A673 (cell line): ENCODE measurements at regions not wholly inside any gene's neighbourhood (a gene's known extent, or its start where the extent isn't known, plus 50 kb on each side); places are given as distances from the start of the nearest gene placed in this dataset.

Experiments used
- BruUV-seq: library from RNA; stranded (reverse); fragments of 400-500 nt; replicated peaks from 2 replicates; lab custom pipeline; 2021; lab: Mats Ljungman, UMichigan
- CTCF ChIA-PET: fragments of 300-600 bp; sonication (Branson Sonifier 250); formaldehyde crosslinking; loops from one replicate; lab custom pipeline; 2022; ENCODE audit warnings: antibody characterized with exemption; lab: Charles Lee
- POLR2A ChIA-PET: fragments of 300-600 bp; sonication (Branson Sonifier 250); formaldehyde crosslinking; loops from one replicate; lab custom pipeline; 2022; ENCODE audit warnings: antibody characterized with exemption; ENCODE audit not compliant: low non-redundant PET; lab: Charles Lee
- DNase-seq: peaks from one replicate; pipeline ENCODE4 v3.0.0-alpha.2; 2015; ENCODE audit warnings: low spot score
- H3K27ac ChIP-seq: fragments of 200-600 bp; sonication (generic); 2 replicates; pipeline ENCODE4 v1.5.1; 2016; ENCODE audit warnings: mixed run types, low read depth, mild to moderate bottlenecking, mixed read lengths, antibody characterized with exemption, low read length; ENCODE audit not compliant: poor library complexity, severe bottlenecking
- H3K27me3 ChIP-seq: fragments of 200-600 bp; sonication (generic); replicated peaks from 2 replicates; pipeline ENCODE4 v1.6.1; 2017; ENCODE audit warnings: mixed run types, low read depth, mild to moderate bottlenecking, mixed read lengths, antibody characterized with exemption, low read length; ENCODE audit not compliant: insufficient read depth, poor library complexity
- H3K36me3 ChIP-seq: fragments of 200-600 bp; sonication (generic); 2 replicates; pipeline ENCODE4 v1.6.1; 2016; ENCODE audit warnings: mixed run types, mild to moderate bottlenecking, mixed read lengths, antibody characterized with exemption, low read length; ENCODE audit not compliant: insufficient read depth, poor library complexity, severe bottlenecking
- H3K4me1 ChIP-seq: fragments of 200-600 bp; sonication (generic); 2 replicates; pipeline ENCODE4 v1.6.1; 2017; ENCODE audit warnings: mixed run types, mild to moderate bottlenecking, mixed read lengths, antibody characterized with exemption, low read length; ENCODE audit not compliant: insufficient read depth, poor library complexity, severe bottlenecking
- H3K4me3 ChIP-seq: fragments of 200-600 bp; sonication (generic); 2 replicates; pipeline ENCODE4 v1.5.1; 2016; ENCODE audit warnings: low read depth, mixed run types, mild to moderate bottlenecking, mixed read lengths, low read length; ENCODE audit not compliant: poor library complexity, severe bottlenecking
- H3K9me3 ChIP-seq: fragments of 200-600 bp; sonication (generic); 2 replicates; pipeline ENCODE4 v1.6.1; 2016; ENCODE audit warnings: mixed run types, low read depth, mild to moderate bottlenecking, mixed read lengths, antibody characterized with exemption, low read length; ENCODE audit not compliant: poor library complexity, severe bottlenecking
- EZH2 ChIP-seq: fragments of 200-600 bp; sonication (generic); IDR thresholded peaks from 2 replicates; pipeline ENCODE4 v1.6.1; 2017; ENCODE audit warnings: borderline replicate concordance, low read depth, mild to moderate bottlenecking, mixed read lengths, antibody characterized with exemption, low read length; ENCODE audit not compliant: poor library complexity, severe bottlenecking
- intact Hi-C: fragments of 100-400 bp; cut with micrococcal nuclease; formaldehyde crosslinking; loops from one replicate; pipeline ENCODE4 v1.10.0; 2022; ENCODE audit not compliant: unreplicated experiment
- TF ChIP-seq, protein P1 (sequence below): fragments of 300-800, 200-600 bp; sonication (generic); conservative IDR thresholded peaks from 2 replicates; pipeline ENCODE4 v1.5.1; 2017; ENCODE audit warnings: low read depth, mild to moderate bottlenecking, antibody characterized with exemption, low read length, moderate library complexity, mixed read lengths

GRCh38 chr1:194602184-194602583, 1415.8 kb upstream of the B3GALT2 start:
- ChIA-PET POLR2A (no interaction called here), CTCF (no interaction called here)
- no peaks in the 10 kb centered on the region for H3K4me1 ChIP-seq
- no TSS peak for BruUV-seq
- no peak overlapping the region for H3K27ac ChIP-seq
- no peak for DNase-seq
- no peaks in the 10 kb centered on the region for H3K36me3 ChIP-seq
- intact Hi-C loops, result no loop called here
- no peaks in the 10 kb centered on the region for H3K27me3 ChIP-seq
- no peaks in the 10 kb centered on the region for H3K9me3 ChIP-seq
- H3K4me3 ChIP-seq, result no peak overlapping the region
- TF ChIP-seq, protein P1, sequence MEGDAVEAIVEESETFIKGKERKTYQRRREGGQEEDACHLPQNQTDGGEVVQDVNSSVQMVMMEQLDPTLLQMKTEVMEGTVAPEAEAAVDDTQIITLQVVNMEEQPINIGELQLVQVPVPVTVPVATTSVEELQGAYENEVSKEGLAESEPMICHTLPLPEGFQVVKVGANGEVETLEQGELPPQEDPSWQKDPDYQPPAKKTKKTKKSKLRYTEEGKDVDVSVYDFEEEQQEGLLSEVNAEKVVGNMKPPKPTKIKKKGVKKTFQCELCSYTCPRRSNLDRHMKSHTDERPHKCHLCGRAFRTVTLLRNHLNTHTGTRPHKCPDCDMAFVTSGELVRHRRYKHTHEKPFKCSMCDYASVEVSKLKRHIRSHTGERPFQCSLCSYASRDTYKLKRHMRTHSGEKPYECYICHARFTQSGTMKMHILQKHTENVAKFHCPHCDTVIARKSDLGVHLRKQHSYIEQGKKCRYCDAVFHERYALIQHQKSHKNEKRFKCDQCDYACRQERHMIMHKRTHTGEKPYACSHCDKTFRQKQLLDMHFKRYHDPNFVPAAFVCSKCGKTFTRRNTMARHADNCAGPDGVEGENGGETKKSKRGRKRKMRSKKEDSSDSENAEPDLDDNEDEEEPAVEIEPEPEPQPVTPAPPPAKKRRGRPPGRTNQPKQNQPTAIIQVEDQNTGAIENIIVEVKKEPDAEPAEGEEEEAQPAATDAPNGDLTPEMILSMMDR, result no peak
- TF ChIP-seq EZH2, result no peak

GRCh38 chr1:194600716-194601115, 1414.3 kb upstream of the B3GALT2 start:
- intact Hi-C loops, result no loop called here
- TF ChIP-seq EZH2, result no peak
- TF ChIP-seq, protein P1, result no peak
- H3K27ac ChIP-seq, result no peak overlapping the region
- H3K27me3 ChIP-seq, result no peaks in the 10 kb centered on the region
- H3K4me1 ChIP-seq, result no peaks in the 10 kb centered on the region
- H3K9me3 ChIP-seq, result no peaks in the 10 kb centered on the region
- no TSS peak for BruUV-seq
- ChIA-PET CTCF (no interaction called here), POLR2A (no interaction called here)
- no peak for DNase-seq
- H3K4me3 ChIP-seq, result no peak overlapping the region
- no peaks in the 10 kb centered on the region for H3K36me3 ChIP-seq

DNA sequence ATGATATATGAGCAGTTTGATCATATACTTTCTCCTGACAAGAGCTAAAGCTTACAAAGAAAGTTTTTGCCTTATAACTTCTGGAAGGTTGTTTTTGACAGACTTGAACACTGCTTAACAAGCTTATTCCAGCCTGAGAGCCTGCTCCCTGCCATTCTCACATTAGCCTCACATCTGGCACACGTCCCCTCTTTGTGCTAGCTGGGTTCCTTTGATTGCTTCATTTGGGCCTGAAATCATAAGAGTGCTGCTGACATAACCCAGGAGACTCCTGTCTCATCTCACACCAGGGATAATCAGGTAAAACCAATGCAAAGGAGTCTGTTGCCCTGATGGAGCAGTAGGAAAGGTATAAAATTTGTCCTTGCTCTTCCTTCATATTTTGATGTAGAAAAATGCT, 1411.7 kb upstream of the B3GALT2 start:
- ChIA-PET CTCF (no interaction called here), POLR2A (no interaction called here)
- BruUV-seq, result no TSS peak
- H3K4me1 ChIP-seq, result no peaks in the 10 kb centered on the region
- H3K4me3 ChIP-seq, result no peak overlapping the region
- no peak for DNase-seq
- no peaks in the 10 kb centered on the region for H3K27me3 ChIP-seq
- no peak overlapping the region for H3K27ac ChIP-seq
- no peak for TF ChIP-seq EZH2
- TF ChIP-seq, protein P1, result no peak
- H3K9me3 ChIP-seq, result no peaks in the 10 kb centered on the region
- intact Hi-C loops, result no loop called here
- no peaks in the 10 kb centered on the region for H3K36me3 ChIP-seq
